ENCODE measurements at regions not wholly inside any gene's neighbourhood (a gene's known extent, or its start where the extent isn't known, plus 50 kb on each side); places are given as distances from the start of the nearest gene placed in this dataset.

DNA sequence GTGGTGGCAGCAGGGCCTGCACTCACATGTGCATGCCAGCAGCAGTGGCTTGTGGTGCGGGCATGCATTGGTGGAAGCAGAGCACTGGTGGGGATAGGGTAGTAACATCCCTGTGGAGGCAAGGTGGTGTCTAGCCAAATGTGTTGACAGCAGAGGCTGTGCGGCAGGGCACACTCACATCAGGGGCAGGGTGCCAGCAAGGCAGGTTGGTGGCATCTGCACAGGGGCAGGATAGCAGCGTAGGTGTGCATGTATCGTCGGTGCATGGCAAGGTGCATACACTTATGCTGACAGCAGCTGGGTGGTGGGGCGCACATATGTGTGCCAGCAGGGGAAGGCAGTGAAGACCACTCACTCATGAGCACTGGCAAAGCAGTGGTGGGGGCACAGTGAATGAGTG lies 211.5 kb upstream of the CSNK1A1L start:
- no peak for TF ChIP-seq EZH2 (IDR thresholded peaks at IDR 0.05; ENCODE audit: low read length, unreplicated experiment)
- no peak for TF ChIP-seq EZH2phosphoT487 (IDR thresholded peaks at IDR 0.05; ENCODE audit: borderline replicate concordance, low read length)
- TF ChIP-seq, protein P1, sequence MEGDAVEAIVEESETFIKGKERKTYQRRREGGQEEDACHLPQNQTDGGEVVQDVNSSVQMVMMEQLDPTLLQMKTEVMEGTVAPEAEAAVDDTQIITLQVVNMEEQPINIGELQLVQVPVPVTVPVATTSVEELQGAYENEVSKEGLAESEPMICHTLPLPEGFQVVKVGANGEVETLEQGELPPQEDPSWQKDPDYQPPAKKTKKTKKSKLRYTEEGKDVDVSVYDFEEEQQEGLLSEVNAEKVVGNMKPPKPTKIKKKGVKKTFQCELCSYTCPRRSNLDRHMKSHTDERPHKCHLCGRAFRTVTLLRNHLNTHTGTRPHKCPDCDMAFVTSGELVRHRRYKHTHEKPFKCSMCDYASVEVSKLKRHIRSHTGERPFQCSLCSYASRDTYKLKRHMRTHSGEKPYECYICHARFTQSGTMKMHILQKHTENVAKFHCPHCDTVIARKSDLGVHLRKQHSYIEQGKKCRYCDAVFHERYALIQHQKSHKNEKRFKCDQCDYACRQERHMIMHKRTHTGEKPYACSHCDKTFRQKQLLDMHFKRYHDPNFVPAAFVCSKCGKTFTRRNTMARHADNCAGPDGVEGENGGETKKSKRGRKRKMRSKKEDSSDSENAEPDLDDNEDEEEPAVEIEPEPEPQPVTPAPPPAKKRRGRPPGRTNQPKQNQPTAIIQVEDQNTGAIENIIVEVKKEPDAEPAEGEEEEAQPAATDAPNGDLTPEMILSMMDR (conservative IDR thresholded peaks at IDR 0.05; ENCODE audit: low read depth, low read length): no peak
- Histone ChIP-seq H3K79me2 (ENCODE audit: low read length) (no peaks in the 10 kb centered on the region), H3K9ac (ENCODE audit: low read length) (no peak overlapping the region), H3K4me3 (ENCODE audit: low read length) (no peak overlapping the region), H3K4me2 (ENCODE audit: low read length) (no peak overlapping the region), H3K36me3 (ENCODE audit: low read depth, low read length) (no peaks in the 10 kb centered on the region), H3K4me1 (ENCODE audit: insufficient read depth, low read length) (no peaks in the 10 kb centered on the region), H3K27me3 (ENCODE audit: low read length) (no peaks in the 10 kb centered on the region), H3K9me3 (ENCODE audit: low read length) (no peaks in the 10 kb centered on the region), H3F3A (ENCODE audit: low read length, unreplicated experiment) (no peaks in the 10 kb centered on the region), H3K9me2 (replicated peaks; ENCODE audit: low read length) (no peaks in the 10 kb centered on the region), H4K20me1 (ENCODE audit: low read length) (no peaks in the 10 kb centered on the region), H3K27ac (ENCODE audit: low read length) (no peak overlapping the region), H2AFZ (ENCODE audit: low read length) (no peak overlapping the region)
- ChIA-PET POLR2A (ENCODE audit: unreplicated experiment) (no interaction called here), CTCF (no interaction called here)
- DNase-seq (no peak), ATAC-seq (no peak)
- intact Hi-C loops (cut with micrococcal nuclease): no loop called here
- BruUV-seq (replicated peaks): no TSS peak

DNA sequence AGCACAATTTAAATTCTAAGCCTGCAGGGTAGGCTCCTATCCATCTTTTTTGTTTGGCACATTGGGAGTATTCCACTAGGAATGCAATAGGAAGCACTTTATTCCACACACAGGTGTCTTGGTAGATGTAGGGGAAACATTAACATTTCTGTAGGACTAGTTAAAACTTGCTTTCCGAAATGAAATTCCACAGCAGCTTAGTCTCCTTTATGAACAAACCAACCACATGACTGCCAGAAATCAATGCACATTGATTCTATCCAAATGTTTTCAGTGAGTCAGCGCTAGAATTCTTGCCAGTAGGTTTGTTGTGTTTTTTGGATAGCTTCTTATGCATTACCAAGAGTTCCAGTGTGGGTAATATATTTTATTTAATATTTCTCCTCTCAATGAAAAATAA lies 207.9 kb upstream of the CSNK1A1L start:
- H2AFZ ChIP-seq (ENCODE audit: low read length): no peak overlapping the region
- H3K36me3 ChIP-seq (ENCODE audit: low read depth, low read length): no peaks in the 10 kb centered on the region
- intact Hi-C loops (cut with micrococcal nuclease): no loop called here
- H3K27ac ChIP-seq (ENCODE audit: low read length): no peak overlapping the region
- DNase-seq: peak; percentile 16
- no peak overlapping the region for H3K4me3 ChIP-seq (ENCODE audit: low read length)
- no peak overlapping the region for H3K4me2 ChIP-seq (ENCODE audit: low read length)
- BruUV-seq (replicated peaks): no TSS peak
- H3K4me1 ChIP-seq (ENCODE audit: insufficient read depth, low read length): no peaks in the 10 kb centered on the region
- H3K9me3 ChIP-seq (ENCODE audit: low read length): no peaks in the 10 kb centered on the region
- ATAC-seq: no peak; the same call in 1 of the 2 replicates
- H3K9ac ChIP-seq (ENCODE audit: low read length): no peak overlapping the region
- no peaks in the 10 kb centered on the region for H3K9me2 ChIP-seq (replicated peaks; ENCODE audit: low read length)
- no peaks in the 10 kb centered on the region for H3K79me2 ChIP-seq (ENCODE audit: low read length)
- no peaks in the 10 kb centered on the region for H4K20me1 ChIP-seq (ENCODE audit: low read length)
- TF ChIP-seq, protein P1 (conservative IDR thresholded peaks at IDR 0.05; ENCODE audit: low read depth, low read length): no peak
- no peak for TF ChIP-seq EZH2 (IDR thresholded peaks at IDR 0.05; ENCODE audit: low read length, unreplicated experiment)
- TF ChIP-seq EZH2phosphoT487 (IDR thresholded peaks at IDR 0.05; ENCODE audit: borderline replicate concordance, low read length): no peak
- ChIA-PET CTCF (no interaction called here), POLR2A (ENCODE audit: unreplicated experiment) (no interaction called here)
- no peaks in the 10 kb centered on the region for H3F3A ChIP-seq (ENCODE audit: low read length, unreplicated experiment)
- no peaks in the 10 kb centered on the region for H3K27me3 ChIP-seq (ENCODE audit: low read length)

GRCh38 chr13:37306778-37307544 lies 201.5 kb upstream of the CSNK1A1L start:
- no peaks in the 10 kb centered on the region for H3K79me2 ChIP-seq (ENCODE audit: low read length)
- no peak overlapping the region for H2AFZ ChIP-seq (ENCODE audit: low read length)
- ChIA-PET POLR2A (ENCODE audit: unreplicated experiment) (no interaction called here), CTCF (no interaction called here)
- peak; percentile 99 for ATAC-seq
- BruUV-seq (replicated peaks): no TSS peak
- DNase-seq: peak; percentile 88
- H3K4me3 ChIP-seq (ENCODE audit: low read length): no peak overlapping the region
- H3K4me2 ChIP-seq (ENCODE audit: low read length): peak overlapping the region; percentile 54
- no peaks in the 10 kb centered on the region for H4K20me1 ChIP-seq (ENCODE audit: low read length)
- intact Hi-C loops (cut with micrococcal nuclease): loop anchor here (2.0 to 10.0 kb wide), 3 partner anchors 22 to 112 kb away; no protein-coding TSS in a partner anchor
- H3K9me3 ChIP-seq (ENCODE audit: low read length): no peaks in the 10 kb centered on the region
- no peaks in the 10 kb centered on the region for H3K36me3 ChIP-seq (ENCODE audit: low read depth, low read length)
- no peaks in the 10 kb centered on the region for H3F3A ChIP-seq (ENCODE audit: low read length, unreplicated experiment)
- H3K9me2 ChIP-seq (replicated peaks; ENCODE audit: low read length): no peaks in the 10 kb centered on the region
- TF ChIP-seq, protein P1 (conservative IDR thresholded peaks at IDR 0.05; ENCODE audit: low read depth, low read length): no peak
- TF ChIP-seq EZH2 (IDR thresholded peaks at IDR 0.05; ENCODE audit: low read length, unreplicated experiment) (no peak), EZH2phosphoT487 (IDR thresholded peaks at IDR 0.05; ENCODE audit: borderline replicate concordance, low read length) (no peak)
- H3K4me1 ChIP-seq (ENCODE audit: insufficient read depth, low read length): peaks cover 8% of the 10 kb centered on the region
- no peak overlapping the region for H3K27ac ChIP-seq (ENCODE audit: low read length)
- no peak overlapping the region for H3K9ac ChIP-seq (ENCODE audit: low read length)
- no peaks in the 10 kb centered on the region for H3K27me3 ChIP-seq (ENCODE audit: low read length)
